Osteocyte (in vitro differentiated cells): ENCODE measurements at regions not wholly inside any gene's neighbourhood (a gene's known extent, or its start where the extent isn't known, plus 50 kb on each side); places are given as distances from the start of the nearest gene placed in this dataset.

Experiments used
- DNase-seq: peaks from one replicate; pipeline ENCODE4 v3.0.0; 2021; ENCODE audit warnings: mixed read lengths; ENCODE audit not compliant: unreplicated experiment; ENCODE audit errors: extremely low spot score
- H3K27ac Mint-ChIP-seq: one replicate; pipeline ENCODE4 v1.8.0; 2021; ENCODE audit warnings: mild to moderate bottlenecking, mixed read lengths; ENCODE audit not compliant: unreplicated experiment
- H3K27me3 Mint-ChIP-seq: one replicate; pipeline ENCODE4 v1.8.0; 2021; ENCODE audit warnings: mixed read lengths; ENCODE audit not compliant: unreplicated experiment
- H3K36me3 Mint-ChIP-seq: one replicate; pipeline ENCODE4 v1.8.0; 2021; ENCODE audit warnings: mixed read lengths; ENCODE audit not compliant: unreplicated experiment
- H3K4me1 Mint-ChIP-seq: one replicate; pipeline ENCODE4 v1.8.0; 2021; ENCODE audit warnings: mixed read lengths; ENCODE audit not compliant: unreplicated experiment
- H3K4me3 Mint-ChIP-seq: one replicate; pipeline ENCODE4 v1.8.0; 2021; ENCODE audit warnings: mild to moderate bottlenecking, moderate library complexity, mixed read lengths; ENCODE audit not compliant: unreplicated experiment
- H3K9me3 Mint-ChIP-seq: one replicate; pipeline ENCODE4 v1.8.0; 2021; ENCODE audit warnings: mixed read lengths; ENCODE audit not compliant: unreplicated experiment
- CTCF ChIP-seq: fragments of 200-600 bp; sonication (generic); IDR thresholded peaks from 2 replicates; pipeline ENCODE4 v1.5.0; 2021; ENCODE audit warnings: antibody characterized with exemption, mild to moderate bottlenecking, moderate library complexity

DNA sequence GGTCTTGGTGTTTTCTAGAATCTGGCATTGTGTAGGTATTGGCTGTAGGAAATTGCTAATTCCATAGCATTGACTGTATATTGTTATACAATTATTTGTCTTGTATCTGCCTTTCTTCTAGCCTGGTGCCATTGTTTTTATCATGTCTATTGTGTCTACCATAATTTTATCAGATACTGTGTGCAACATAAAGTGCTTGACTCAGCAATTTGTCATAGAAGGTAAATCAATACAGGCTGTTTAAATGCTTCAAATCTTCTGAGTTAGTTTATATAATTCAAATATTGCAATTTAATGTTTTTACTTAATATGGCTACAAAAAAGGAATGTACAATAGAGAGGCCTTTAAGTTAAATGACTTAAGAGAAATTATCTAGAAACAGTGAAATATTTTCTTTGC lies 263.3 kb upstream of the UGT8 start:
- Mint-ChIP-seq H3K27me3 (no peaks in the 10 kb centered on the region), H3K4me3 (no peak overlapping the region), H3K27ac (peak overlapping the region; percentile 32), H3K4me1 (peaks cover 18% of the 10 kb centered on the region), H3K36me3 (peaks cover 2% of the 10 kb centered on the region), H3K9me3 (peaks cover 10% of the 10 kb centered on the region)
- no peak for TF ChIP-seq CTCF
- no peak for DNase-seq

DNA sequence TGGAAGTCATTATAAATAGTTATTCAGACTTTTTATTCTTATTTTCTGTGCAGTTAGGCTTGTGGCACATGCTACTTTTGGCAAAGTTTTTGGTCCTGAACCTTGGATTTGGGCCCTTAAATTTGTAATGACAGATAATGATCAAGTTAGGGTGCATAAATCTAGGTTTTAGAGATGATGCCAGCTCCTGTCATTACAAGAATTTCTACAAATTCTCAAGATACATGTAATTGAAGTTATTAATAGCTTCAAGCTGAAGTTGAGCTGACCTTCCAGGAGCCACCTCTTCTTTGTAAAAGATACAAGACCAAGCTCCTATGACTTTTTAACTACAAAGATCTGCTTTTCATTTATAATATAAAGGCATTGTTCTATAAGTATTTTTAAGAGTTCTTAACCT lies 255.6 kb upstream of the UGT8 start:
- Mint-ChIP-seq H3K27ac (no peak overlapping the region), H3K4me1 (peaks cover 19% of the 10 kb centered on the region), H3K36me3 (peaks cover 1% of the 10 kb centered on the region), H3K9me3 (no peaks in the 10 kb centered on the region), H3K27me3 (no peaks in the 10 kb centered on the region), H3K4me3 (no peak overlapping the region)
- TF ChIP-seq CTCF: no peak
- DNase-seq: no peak

DNA sequence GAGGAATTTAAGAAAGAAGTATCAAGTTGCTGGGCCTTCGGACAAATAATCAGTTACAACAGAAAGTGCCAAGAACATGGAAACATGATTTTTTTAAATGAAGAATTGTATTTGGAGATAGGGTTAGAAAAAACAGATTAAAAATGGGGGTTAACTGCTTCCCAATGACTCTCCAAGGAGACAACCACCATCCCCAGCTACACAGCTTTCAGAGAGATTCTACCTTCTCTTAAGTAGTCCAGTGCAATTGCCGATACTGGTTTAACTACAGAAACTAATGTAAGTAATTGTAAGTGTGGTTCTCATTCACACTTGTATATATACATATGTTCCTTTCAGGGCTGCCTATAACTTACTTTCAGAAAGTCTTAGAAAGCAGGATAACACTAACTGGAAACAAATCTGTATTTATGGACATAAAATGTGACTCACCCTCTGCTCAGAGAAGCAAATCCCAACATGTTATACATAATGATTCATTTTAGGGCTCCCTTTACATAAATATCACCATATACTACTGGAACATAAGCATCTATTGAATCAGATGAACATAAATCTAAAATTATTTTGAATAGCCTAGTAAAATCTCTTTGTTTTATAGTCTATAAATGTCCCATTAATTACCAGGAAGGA lies 248.9 kb upstream of the UGT8 start:
- Mint-ChIP-seq H3K27me3 (no peaks in the 10 kb centered on the region), H3K4me1 (peaks cover 40% of the 10 kb centered on the region), H3K9me3 (peaks cover 25% of the 10 kb centered on the region), H3K27ac (peak overlapping the region; percentile 74), H3K36me3 (peaks cover 16% of the 10 kb centered on the region), H3K4me3 (no peak overlapping the region)
- no peak for TF ChIP-seq CTCF
- no peak for DNase-seq

DNA sequence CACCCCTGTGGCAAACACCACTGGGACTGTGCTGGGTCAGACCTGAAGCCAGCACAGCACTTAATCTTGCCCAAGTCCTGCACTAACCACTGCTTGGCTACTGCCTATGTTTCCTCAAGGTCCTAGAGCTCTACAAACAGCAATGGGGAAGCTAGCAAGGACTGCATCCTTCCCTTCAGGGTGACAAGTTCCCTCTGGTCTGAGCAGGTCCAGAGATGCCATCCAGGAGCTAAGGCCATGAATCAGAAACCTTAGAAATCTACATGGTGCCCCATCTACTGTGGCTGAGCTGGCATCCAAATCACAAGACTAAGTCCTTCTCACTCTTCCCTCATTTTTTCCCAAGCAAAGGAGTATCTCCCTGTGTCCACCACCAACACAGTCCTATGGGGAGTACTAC lies 239.7 kb upstream of the UGT8 start:
- TF ChIP-seq CTCF: no peak
- no peak overlapping the region for H3K27ac Mint-ChIP-seq
- H3K4me3 Mint-ChIP-seq: no peak overlapping the region
- no peaks in the 10 kb centered on the region for H3K36me3 Mint-ChIP-seq
- H3K4me1 Mint-ChIP-seq: peaks cover 36% of the 10 kb centered on the region
- no peaks in the 10 kb centered on the region for H3K27me3 Mint-ChIP-seq
- H3K9me3 Mint-ChIP-seq: peaks cover 7% of the 10 kb centered on the region
- DNase-seq: no peak

DNA sequence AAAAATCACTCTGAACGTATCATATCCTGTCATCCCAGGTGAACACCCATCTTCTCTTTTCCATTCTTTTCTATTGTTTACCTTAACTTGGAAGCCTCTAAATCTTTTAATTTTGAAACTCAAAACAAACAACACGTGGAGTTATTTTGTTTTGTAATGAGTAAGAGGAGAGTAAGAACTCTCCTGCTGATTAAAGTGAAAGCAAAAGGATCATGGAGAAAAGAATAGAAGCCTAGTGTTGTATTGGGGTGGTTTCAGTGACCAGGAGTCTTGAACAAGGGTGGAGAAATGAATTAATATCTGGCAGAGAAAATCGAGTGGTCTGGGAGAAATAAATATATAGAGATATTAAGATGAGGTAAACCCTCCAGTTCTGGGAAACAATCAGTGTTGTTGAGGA lies 237.4 kb upstream of the UGT8 start:
- Mint-ChIP-seq H3K27me3 (no peaks in the 10 kb centered on the region), H3K27ac (peak overlapping the region; percentile 63)

More for the DNA sequence above, 237.4 kb upstream of the UGT8 start:
- no peaks in the 10 kb centered on the region for H3K36me3 Mint-ChIP-seq
- peaks cover 52% of the 10 kb centered on the region for H3K4me1 Mint-ChIP-seq
- no peak for DNase-seq
- H3K9me3 Mint-ChIP-seq: no peaks in the 10 kb centered on the region
- peak overlapping the region; percentile 60 for H3K4me3 Mint-ChIP-seq
- no peak for TF ChIP-seq CTCF
